GM12892 (cell line): ENCODE measurements at regions not wholly inside any gene's neighbourhood (a gene's known extent, or its start where the extent isn't known, plus 50 kb on each side); places are given as distances from the start of the nearest gene placed in this dataset.

Experiments
- POLR2A ChIP-seq: IDR thresholded peaks from 2 replicates; pipeline ENCODE4 v1.6.1; 2011; ENCODE audit warnings: low read depth, low read length, control low read depth
- POLR2AphosphoS5 ChIP-seq: IDR thresholded peaks from 2 replicates; pipeline ENCODE4 v1.6.1; 2011; ENCODE audit warnings: low read depth, low read length, control low read depth

DNA sequence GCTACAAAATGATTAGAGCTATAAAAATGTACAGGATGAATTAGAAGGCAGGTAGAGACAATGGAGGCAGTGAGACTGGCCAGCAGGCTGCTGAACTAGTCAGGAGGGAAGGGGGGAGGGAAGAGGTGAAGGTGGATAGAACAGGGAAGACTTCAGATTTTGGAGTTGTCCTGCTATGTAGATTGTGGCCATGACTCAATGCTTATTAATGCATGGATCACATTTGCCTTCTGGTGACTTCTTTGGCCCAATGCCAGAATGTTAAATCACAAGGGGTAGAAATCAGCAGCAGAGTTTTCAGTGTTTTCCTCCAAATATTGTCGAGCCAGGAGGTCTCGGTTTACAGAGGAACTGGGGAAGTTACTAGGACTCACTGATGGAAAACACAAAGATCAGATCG, 346.6 kb downstream of the AASDHPPT start:
- no peak for TF ChIP-seq POLR2AphosphoS5
- TF ChIP-seq POLR2A = no peak
